Transverse colon (tissue), 3 donors: ENCODE measurements at regions not wholly inside any gene's neighbourhood (a gene's known extent, or its start where the extent isn't known, plus 50 kb on each side); places are given as distances from the start of the nearest gene placed in this dataset.

Experiments
- CTCF ChIP-seq, 5 experiments: fragments of 200-600 bp in 3 of 5; fragments of 450-650 bp in 2 of 5; sonication (generic) in 3 of 5; IDR thresholded peaks; 1 replicate in 2 of 5; 2 replicates in 3 of 5; pipeline ENCODE4 v1.5.1; 2016 to 2017; ENCODE audit warnings: antibody characterized with exemption in 5 of 5, inconsistent platforms in 3 of 5, mild to moderate bottlenecking in 2 of 5, moderate library complexity in 1 of 5
- POLR2A ChIP-seq: fragments of 450-650 bp; IDR thresholded peaks from one replicate; pipeline ENCODE4 v1.6.1; 2016; ENCODE audit warnings: antibody characterized with exemption, mild to moderate bottlenecking, moderate library complexity

GRCh38 chr6:827431-827830, 134.5 kb upstream of the EXOC2 start:
- no peak for TF ChIP-seq CTCF (IDR thresholded peaks at IDR 0.05)
- no peak for TF ChIP-seq POLR2A
